RWPE2 (cell line): ENCODE measurements at regions not wholly inside any gene's neighbourhood (a gene's known extent, or its start where the extent isn't known, plus 50 kb on each side); places are given as distances from the start of the nearest gene placed in this dataset.

Source experiments
- ATAC-seq: fragments of 200-7000 bp; cut with Tn5 transposase; 3 replicates; pipeline ENCODE4 v1.9.1; 2021; ENCODE audit warnings: low read depth
- DNase-seq: peaks from one replicate; pipeline ENCODE4 v3.0.0-alpha.2; 2020; ENCODE audit warnings: low spot score
- H3K27ac ChIP-seq: fragments of 450-650 bp; 2 replicates; pipeline ENCODE4 v1.5.1; 2017; ENCODE audit warnings: mild to moderate bottlenecking; ENCODE audit not compliant: poor library complexity, severe bottlenecking
- H3K27me3 ChIP-seq: fragments of 250-450 bp; sonication (Bioruptor Pico); 2 replicates; pipeline ENCODE4 v1.5.1; 2021; ENCODE audit warnings: mild to moderate bottlenecking, moderate library complexity; ENCODE audit not compliant: insufficient read depth, poor library complexity, severe bottlenecking
- H3K36me3 ChIP-seq: fragments of 250-450 bp; sonication (Bioruptor Pico); 2 replicates; pipeline ENCODE4 v1.5.1; 2020; ENCODE audit warnings: low read depth, mild to moderate bottlenecking, moderate library complexity
- H3K4me1 ChIP-seq: fragments of 250-450 bp; sonication (Bioruptor Pico); 2 replicates; pipeline ENCODE4 v1.5.1; 2021; ENCODE audit warnings: mild to moderate bottlenecking, moderate library complexity; ENCODE audit not compliant: insufficient read depth, poor library complexity, severe bottlenecking
- H3K4me3 ChIP-seq: fragments of 250-450 bp; sonication (Bioruptor Pico); 2 replicates; pipeline ENCODE4 v1.5.1; 2021; ENCODE audit warnings: mild to moderate bottlenecking, moderate library complexity; ENCODE audit not compliant: severe bottlenecking
- H3K9me3 ChIP-seq: fragments of 250-450 bp; sonication (Bioruptor Pico); 2 replicates; pipeline ENCODE4 v1.5.1; 2021; ENCODE audit warnings: mild to moderate bottlenecking, moderate library complexity; ENCODE audit not compliant: severe bottlenecking
- CTCF ChIP-seq: fragments of 450-650 bp; IDR thresholded peaks from one replicate; pipeline ENCODE4 v1.5.1; 2017; ENCODE audit warnings: mild to moderate bottlenecking, moderate library complexity; ENCODE audit not compliant: poor library complexity, severe bottlenecking

GRCh38 chr4:111873801-111874200, 271.5 kb upstream of the FAM241A start:
- no peak for DNase-seq
- no peak for TF ChIP-seq CTCF
- H3K27ac ChIP-seq, result no peak overlapping the region
- H3K9me3 ChIP-seq, result no peaks in the 10 kb centered on the region
- ATAC-seq, result no peak
- H3K27me3 ChIP-seq, result no peaks in the 10 kb centered on the region
- no peaks in the 10 kb centered on the region for H3K4me1 ChIP-seq
- no peaks in the 10 kb centered on the region for H3K36me3 ChIP-seq
- H3K4me3 ChIP-seq, result no peak overlapping the region

- Histone ChIP-seq H3K27ac (no peak overlapping the region), H3K4me1 (no peaks in the 10 kb centered on the region), H3K9me3 (no peaks in the 10 kb centered on the region), H3K27me3 (no peaks in the 10 kb centered on the region), H3K36me3 (no peaks in the 10 kb centered on the region), H3K4me3 (no peak overlapping the region)
- no peak for TF ChIP-seq CTCF
- DNase-seq, result no peak
- no peak for ATAC-seq
These were observed 265.7 kb upstream of the FAM241A start for GRCh38 chr4:111879539-111879938.

GRCh38 chr4:111880116-111880515, 265.1 kb upstream of the FAM241A start:
- no peak for TF ChIP-seq CTCF
- ATAC-seq (no peak), DNase-seq (no peak)
- no peaks in the 10 kb centered on the region for H3K9me3 ChIP-seq
- H3K36me3 ChIP-seq, result no peaks in the 10 kb centered on the region
- no peak overlapping the region for H3K4me3 ChIP-seq
- no peaks in the 10 kb centered on the region for H3K27me3 ChIP-seq
- no peaks in the 10 kb centered on the region for H3K4me1 ChIP-seq
- H3K27ac ChIP-seq, result no peak overlapping the region

- DNase-seq (no peak), ATAC-seq (no peak)
- Histone ChIP-seq H3K4me3 (no peak overlapping the region), H3K27me3 (no peaks in the 10 kb centered on the region), H3K36me3 (no peaks in the 10 kb centered on the region), H3K27ac (no peak overlapping the region), H3K4me1 (no peaks in the 10 kb centered on the region), H3K9me3 (no peaks in the 10 kb centered on the region)
- no peak for TF ChIP-seq CTCF
These were observed 261.7 kb upstream of the FAM241A start for GRCh38 chr4:111883557-111883999.

- Histone ChIP-seq H3K4me3 (no peak overlapping the region), H3K27ac (no peak overlapping the region), H3K27me3 (no peaks in the 10 kb centered on the region), H3K4me1 (no peaks in the 10 kb centered on the region), H3K9me3 (no peaks in the 10 kb centered on the region), H3K36me3 (no peaks in the 10 kb centered on the region)
- DNase-seq (no peak), ATAC-seq (no peak)
- TF ChIP-seq CTCF, result no peak
These were observed 254.8 kb upstream of the FAM241A start for GRCh38 chr4:111890412-111890811.
